Immature natural killer cell (primary cell): ENCODE measurements at regions not wholly inside any gene's neighbourhood (a gene's known extent, or its start where the extent isn't known, plus 50 kb on each side); places are given as distances from the start of the nearest gene placed in this dataset.
"Not testable (repeated sequence)": the region's sequence is repeated elsewhere in the genome, so short reads cannot be mapped to it uniquely, and the experiment has no call there.

Source experiments
- DNase-seq, 3 donors: peaks; one replicate each; pipeline ENCODE4 v3.0.0; 2022; ENCODE audit warnings: mixed read lengths in 1 of 3
- H3K27ac Mint-ChIP-seq, 6 donors: one replicate each; pipeline ENCODE4 v1.8.0; 2020; ENCODE audit warnings: mixed read lengths in 6 of 6, mild to moderate bottlenecking in 5 of 6, inconsistent platforms in 4 of 6, moderate library complexity in 3 of 6
- H3K27me3 Mint-ChIP-seq, 3 donors: one replicate each; pipeline ENCODE4 v1.8.0; 2020 to 2021; ENCODE audit warnings: low read depth in 3 of 3, mild to moderate bottlenecking in 3 of 3, mixed read lengths in 3 of 3, moderate library complexity in 3 of 3, inconsistent platforms in 1 of 3
- H3K36me3 Mint-ChIP-seq, 3 donors: one replicate each; pipeline ENCODE4 v1.8.0; 2020; ENCODE audit warnings: mixed read lengths in 3 of 3, inconsistent platforms in 2 of 3, mild to moderate bottlenecking in 2 of 3
- H3K4me1 Mint-ChIP-seq, 2 donors: one replicate each; pipeline ENCODE4 v1.8.0; 2020; ENCODE audit warnings: inconsistent platforms in 2 of 2, mild to moderate bottlenecking in 2 of 2, mixed read lengths in 2 of 2, moderate library complexity in 1 of 2
- H3K4me3 Mint-ChIP-seq, 5 donors: one replicate each; pipeline ENCODE4 v1.8.0; 2020; ENCODE audit warnings: mild to moderate bottlenecking in 5 of 5, mixed read lengths in 5 of 5, inconsistent platforms in 3 of 5, moderate library complexity in 3 of 5
- H3K9me3 Mint-ChIP-seq, 6 donors: one replicate each; pipeline ENCODE4 v1.8.0; 2020; ENCODE audit warnings: mild to moderate bottlenecking in 6 of 6, mixed read lengths in 6 of 6, inconsistent platforms in 4 of 6, moderate library complexity in 3 of 6

DNA sequence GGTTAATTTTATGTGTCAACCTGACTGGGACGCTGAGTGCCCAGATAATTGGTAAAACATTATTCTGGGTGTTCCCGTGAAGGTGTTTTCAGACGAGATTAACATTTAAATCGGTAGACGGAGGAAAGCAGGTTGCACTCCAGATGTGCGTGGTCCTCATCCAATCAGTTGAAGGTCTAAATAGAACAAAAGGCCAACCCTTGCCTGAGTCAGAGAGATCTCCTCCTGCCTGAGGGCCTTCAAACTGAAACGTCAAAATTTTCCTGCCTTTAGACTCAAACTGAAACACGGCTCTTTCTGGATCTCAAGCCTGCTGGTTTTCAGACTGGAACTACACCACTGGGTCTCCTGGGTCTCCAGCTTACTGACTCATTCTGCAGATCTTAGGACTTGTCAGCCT lies 70.9 kb downstream of the NPIPA5 start:
- not testable (repeated sequence) for DNase-seq, H3K4me1 Mint-ChIP-seq, H3K27ac Mint-ChIP-seq, H3K4me3 Mint-ChIP-seq, H3K27me3 Mint-ChIP-seq, H3K9me3 Mint-ChIP-seq, H3K36me3 Mint-ChIP-seq

- not testable (repeated sequence) for H3K27ac Mint-ChIP-seq, H3K27me3 Mint-ChIP-seq, H3K36me3 Mint-ChIP-seq, H3K9me3 Mint-ChIP-seq, DNase-seq, H3K4me3 Mint-ChIP-seq, H3K4me1 Mint-ChIP-seq
Measured at GRCh38 chr16:15305889-15306288, 72.2 kb downstream of the NPIPA5 start.

DNA sequence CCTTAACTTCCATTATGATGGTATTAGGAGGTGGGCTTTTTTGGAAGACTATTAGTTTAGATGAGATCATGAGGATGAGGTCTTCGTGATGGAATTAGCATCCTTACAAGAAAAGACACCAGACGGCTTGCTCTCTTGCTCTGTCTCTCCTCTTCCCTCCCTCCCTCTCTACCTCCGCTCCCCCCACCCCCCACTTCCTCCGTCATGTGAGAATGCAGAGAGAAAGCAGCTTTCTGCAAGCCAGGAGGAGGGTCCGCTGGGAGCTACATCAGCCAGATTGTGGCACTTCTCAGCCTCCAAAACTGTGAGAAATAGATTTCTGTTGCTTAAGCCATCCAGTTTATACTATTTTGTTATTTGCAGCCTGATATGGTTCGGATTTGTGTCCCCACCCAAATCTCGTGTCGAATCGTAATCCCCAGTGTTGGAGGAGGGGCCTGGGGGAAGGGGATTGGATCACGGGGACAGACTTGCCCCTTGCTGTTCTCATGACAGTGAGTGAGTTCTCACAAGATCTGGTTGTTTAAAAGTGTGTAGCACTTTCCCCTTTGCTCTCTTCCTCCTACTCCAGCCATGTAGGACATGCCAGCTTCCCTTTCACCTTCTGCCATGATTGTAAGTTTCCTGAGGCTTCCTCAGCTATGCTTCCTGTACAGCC lies 74.3 kb downstream of the NPIPA5 start:
- not testable (repeated sequence) for H3K9me3 Mint-ChIP-seq, H3K36me3 Mint-ChIP-seq, DNase-seq, H3K27ac Mint-ChIP-seq, H3K4me3 Mint-ChIP-seq, H3K4me1 Mint-ChIP-seq, H3K27me3 Mint-ChIP-seq

GRCh38 chr16:15297104-15297503 lies 81.0 kb downstream of the NPIPA5 start:
- not testable (repeated sequence) for H3K36me3 Mint-ChIP-seq, H3K9me3 Mint-ChIP-seq, H3K4me3 Mint-ChIP-seq, H3K27ac Mint-ChIP-seq, DNase-seq, H3K4me1 Mint-ChIP-seq, H3K27me3 Mint-ChIP-seq

DNA sequence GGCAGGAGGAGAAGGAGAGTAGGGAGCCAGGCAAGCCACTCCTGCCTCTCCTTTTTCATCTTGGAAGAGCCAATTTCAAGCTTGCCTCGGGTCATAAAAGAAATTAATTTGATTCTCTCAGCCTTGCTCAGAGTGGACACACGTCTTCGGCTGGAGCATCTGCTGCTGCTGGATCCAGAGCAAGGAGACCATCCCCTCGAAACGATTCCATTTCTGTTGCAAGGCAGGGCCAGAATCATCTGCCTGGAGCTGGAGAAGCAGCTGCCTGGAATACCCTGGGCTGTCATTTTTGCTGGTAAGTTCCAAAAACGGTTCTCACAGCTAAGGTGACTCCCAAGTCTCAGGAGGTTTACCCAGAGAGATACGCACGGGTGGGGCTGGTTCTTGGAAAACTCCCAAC lies 103.3 kb downstream of the NPIPA5 start:
- H3K4me3 Mint-ChIP-seq, H3K27me3 Mint-ChIP-seq, H3K36me3 Mint-ChIP-seq, DNase-seq, H3K9me3 Mint-ChIP-seq, H3K4me1 Mint-ChIP-seq, H3K27ac Mint-ChIP-seq: not testable (repeated sequence)

GRCh38 chr16:15273964-15274363 lies 104.1 kb downstream of the NPIPA5 start:
- not testable (repeated sequence) for H3K36me3 Mint-ChIP-seq, H3K27me3 Mint-ChIP-seq, H3K9me3 Mint-ChIP-seq

DNA sequence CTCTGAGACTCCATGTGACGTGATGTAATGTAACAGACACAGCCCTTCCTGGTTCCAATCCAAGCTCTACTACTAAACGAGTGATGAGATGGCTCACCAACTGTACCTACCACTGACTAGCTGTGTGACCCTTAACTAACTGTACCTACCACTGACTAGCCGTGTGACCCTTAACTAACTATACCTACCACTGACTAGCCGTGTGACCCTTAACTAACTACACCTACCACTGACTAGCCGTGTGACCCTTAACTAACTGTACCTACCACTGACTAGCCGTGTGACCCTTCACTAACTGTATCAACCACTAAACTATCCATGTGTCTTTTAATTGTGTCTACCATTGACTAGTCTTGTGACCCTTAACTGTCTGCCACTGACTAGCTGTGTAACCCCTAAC lies 111.2 kb downstream of the NPIPA5 start:
- not testable (repeated sequence) for H3K4me3 Mint-ChIP-seq, H3K36me3 Mint-ChIP-seq, H3K9me3 Mint-ChIP-seq, H3K27ac Mint-ChIP-seq, H3K4me1 Mint-ChIP-seq, H3K27me3 Mint-ChIP-seq, DNase-seq

More at GRCh38 chr16:15273964-15274363, 104.1 kb downstream of the NPIPA5 start:
- H3K4me1 Mint-ChIP-seq, H3K27ac Mint-ChIP-seq, DNase-seq, H3K4me3 Mint-ChIP-seq: not testable (repeated sequence)

- not testable (repeated sequence) for DNase-seq, H3K4me1 Mint-ChIP-seq, H3K36me3 Mint-ChIP-seq, H3K27ac Mint-ChIP-seq, H3K27me3 Mint-ChIP-seq, H3K4me3 Mint-ChIP-seq, H3K9me3 Mint-ChIP-seq
Measured at GRCh38 chr16:15262212-15262611, 115.9 kb downstream of the NPIPA5 start.

- H3K27me3 Mint-ChIP-seq, H3K4me1 Mint-ChIP-seq, H3K27ac Mint-ChIP-seq, H3K9me3 Mint-ChIP-seq, DNase-seq, H3K4me3 Mint-ChIP-seq, H3K36me3 Mint-ChIP-seq: not testable (repeated sequence)
Measured at GRCh38 chr16:15247971-15248370, 130.1 kb downstream of the NPIPA5 start.

DNA sequence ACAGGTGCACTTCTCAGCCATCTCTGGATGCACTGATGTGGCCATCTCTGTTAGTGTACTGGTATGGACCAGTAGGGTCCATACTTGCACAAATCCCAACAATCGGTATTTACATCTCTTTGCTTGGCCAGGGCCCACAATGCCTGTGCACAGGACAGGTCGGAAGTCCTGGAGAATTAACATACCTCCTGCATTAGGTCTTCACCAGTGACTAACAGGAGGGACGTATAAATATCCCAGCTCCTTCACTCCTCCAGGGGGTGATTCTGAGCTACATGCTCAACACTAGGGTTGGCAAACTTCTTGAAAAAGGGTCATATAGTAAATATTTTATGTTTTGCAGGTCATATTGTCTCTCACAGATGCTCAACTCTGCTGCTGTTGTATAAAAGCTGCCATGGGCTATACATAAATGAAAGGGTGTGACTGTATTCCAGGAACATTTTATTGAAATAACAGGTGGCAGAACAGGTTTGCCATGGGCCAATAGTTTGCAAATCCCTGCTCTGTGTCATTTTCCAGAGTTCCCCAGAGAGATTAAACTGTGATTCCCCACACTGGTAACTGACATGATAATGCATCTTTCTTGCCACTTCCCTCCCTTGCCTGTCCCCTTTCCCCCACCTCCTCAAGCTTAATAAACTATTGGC lies 141.3 kb downstream of the NPIPA5 start:
- H3K27ac Mint-ChIP-seq, H3K4me3 Mint-ChIP-seq, DNase-seq, H3K9me3 Mint-ChIP-seq, H3K27me3 Mint-ChIP-seq, H3K4me1 Mint-ChIP-seq, H3K36me3 Mint-ChIP-seq: not testable (repeated sequence)

DNA sequence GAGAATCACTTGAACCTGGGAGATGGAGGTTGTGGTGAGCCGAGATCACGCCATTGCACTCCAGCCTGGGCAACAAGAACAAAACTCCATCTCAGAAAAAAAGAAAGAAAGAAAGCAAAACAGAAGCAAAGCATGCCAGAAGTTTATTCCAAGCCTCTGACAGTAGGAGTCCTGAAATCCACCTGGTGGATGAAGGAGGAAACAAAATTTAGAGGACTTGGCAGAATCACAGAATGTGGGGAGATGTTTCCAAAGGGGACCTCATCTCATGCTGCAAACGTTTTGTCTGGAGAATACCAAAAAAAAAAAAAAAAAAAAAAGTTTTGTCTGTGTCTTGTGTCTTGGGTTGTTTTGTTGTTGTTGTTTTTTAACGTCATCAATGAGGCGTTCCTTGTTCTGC lies 141.1 kb upstream of the RRN3 start:
- not testable (repeated sequence) for H3K4me1 Mint-ChIP-seq, H3K27ac Mint-ChIP-seq, H3K27me3 Mint-ChIP-seq, H3K4me3 Mint-ChIP-seq, H3K9me3 Mint-ChIP-seq, H3K36me3 Mint-ChIP-seq, DNase-seq

DNA sequence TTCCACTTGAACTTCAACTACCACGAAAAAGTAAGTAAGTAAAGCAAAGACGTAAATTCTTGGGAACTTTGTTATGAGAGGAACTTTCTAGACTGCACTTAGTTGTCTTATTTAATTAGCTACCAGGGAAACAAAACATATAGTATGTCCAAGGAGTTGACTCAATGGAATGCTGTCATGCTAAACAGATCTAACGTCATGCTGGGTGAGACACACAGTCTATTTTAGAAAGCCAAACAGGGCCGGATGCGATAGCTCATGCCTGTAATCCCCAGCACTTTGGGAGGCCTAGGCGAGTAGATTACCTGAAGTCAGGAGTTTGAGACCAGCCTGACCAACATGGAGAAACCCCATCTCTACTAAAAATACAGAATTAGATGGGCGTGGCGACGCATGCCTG lies 140.6 kb upstream of the RRN3 start:
- not testable (repeated sequence) for H3K27ac Mint-ChIP-seq, H3K9me3 Mint-ChIP-seq, H3K4me3 Mint-ChIP-seq, H3K36me3 Mint-ChIP-seq, DNase-seq, H3K4me1 Mint-ChIP-seq, H3K27me3 Mint-ChIP-seq

DNA sequence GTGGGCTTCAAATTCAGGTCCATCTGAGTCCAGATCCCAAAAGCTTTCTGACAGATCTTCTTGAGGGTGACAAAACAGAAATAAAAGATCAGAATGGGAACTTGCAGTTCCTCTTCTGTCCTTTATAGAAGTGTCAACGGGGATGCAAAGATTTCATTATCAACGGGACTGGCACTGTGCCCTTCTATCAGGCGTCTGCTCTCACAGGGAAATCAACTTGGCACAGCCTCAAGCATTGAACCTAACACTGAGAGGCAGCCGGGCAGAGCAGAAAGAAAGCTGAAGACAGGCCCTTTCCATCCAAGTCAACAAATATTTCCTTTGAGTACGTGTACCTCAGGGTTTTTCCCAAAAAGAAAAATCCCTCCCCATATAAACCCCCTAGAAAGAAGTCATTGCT lies 136.4 kb upstream of the RRN3 start:
- not testable (repeated sequence) for DNase-seq, H3K4me3 Mint-ChIP-seq, H3K27ac Mint-ChIP-seq, H3K4me1 Mint-ChIP-seq, H3K36me3 Mint-ChIP-seq, H3K27me3 Mint-ChIP-seq, H3K9me3 Mint-ChIP-seq

DNA sequence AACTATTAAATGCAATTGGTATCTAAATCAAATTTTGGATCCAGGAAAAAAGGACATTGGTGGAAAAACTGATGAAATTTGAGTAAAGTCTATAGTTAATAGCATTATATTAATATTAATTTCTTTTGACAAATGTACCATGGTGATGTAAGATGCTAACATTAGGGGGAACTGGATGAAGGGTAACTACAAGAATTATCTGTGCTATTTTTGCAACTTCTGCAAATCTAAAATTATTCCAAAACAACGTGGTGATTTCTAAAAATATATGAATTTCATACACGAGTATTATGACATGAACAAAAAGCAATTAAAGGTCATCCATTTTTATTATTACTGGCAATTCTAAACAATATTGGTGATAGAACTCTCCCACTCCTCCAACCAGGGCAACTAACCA lies 135.6 kb upstream of the RRN3 start:
- not testable (repeated sequence) for DNase-seq

GRCh38 chr16:15224651-15225050 lies 130.6 kb upstream of the RRN3 start:
- not testable (repeated sequence) for H3K36me3 Mint-ChIP-seq, H3K4me3 Mint-ChIP-seq, H3K27me3 Mint-ChIP-seq, H3K9me3 Mint-ChIP-seq, H3K27ac Mint-ChIP-seq, H3K4me1 Mint-ChIP-seq, DNase-seq

More for the DNA sequence above, 135.6 kb upstream of the RRN3 start:
- H3K4me3 Mint-ChIP-seq, H3K27me3 Mint-ChIP-seq, H3K36me3 Mint-ChIP-seq, H3K9me3 Mint-ChIP-seq, H3K27ac Mint-ChIP-seq, H3K4me1 Mint-ChIP-seq: not testable (repeated sequence)
